Coronary artery (tissue), 2 donors: ENCODE measurements at regions not wholly inside any gene's neighbourhood (a gene's known extent, or its start where the extent isn't known, plus 50 kb on each side); places are given as distances from the start of the nearest gene placed in this dataset.
"Not testable (repeated sequence)": the region's sequence is repeated elsewhere in the genome, so short reads cannot be mapped to it uniquely, and the experiment has no call there.

Experiments
- DNase-seq: peaks from one replicate; pipeline ENCODE4 v3.0.0-alpha.2; 2017; ENCODE audit warnings: low spot score
- H3K27ac ChIP-seq, 2 donors: fragments of 200-600 bp; sonication (generic); one replicate each; pipeline ENCODE4 v1.5.1; 2016 to 2019
- H3K4me3 ChIP-seq: fragments of 200-600 bp; sonication (generic); 2 replicates; pipeline ENCODE4 v1.5.1; 2016; ENCODE audit warnings: mild to moderate bottlenecking, moderate library complexity
- TF ChIP-seq, protein P1 (sequence below): fragments of 200-600 bp; sonication (generic); IDR thresholded peaks from one replicate; pipeline ENCODE4 v1.5.1; 2019; ENCODE audit warnings: antibody characterized with exemption

- TF ChIP-seq, protein P1, sequence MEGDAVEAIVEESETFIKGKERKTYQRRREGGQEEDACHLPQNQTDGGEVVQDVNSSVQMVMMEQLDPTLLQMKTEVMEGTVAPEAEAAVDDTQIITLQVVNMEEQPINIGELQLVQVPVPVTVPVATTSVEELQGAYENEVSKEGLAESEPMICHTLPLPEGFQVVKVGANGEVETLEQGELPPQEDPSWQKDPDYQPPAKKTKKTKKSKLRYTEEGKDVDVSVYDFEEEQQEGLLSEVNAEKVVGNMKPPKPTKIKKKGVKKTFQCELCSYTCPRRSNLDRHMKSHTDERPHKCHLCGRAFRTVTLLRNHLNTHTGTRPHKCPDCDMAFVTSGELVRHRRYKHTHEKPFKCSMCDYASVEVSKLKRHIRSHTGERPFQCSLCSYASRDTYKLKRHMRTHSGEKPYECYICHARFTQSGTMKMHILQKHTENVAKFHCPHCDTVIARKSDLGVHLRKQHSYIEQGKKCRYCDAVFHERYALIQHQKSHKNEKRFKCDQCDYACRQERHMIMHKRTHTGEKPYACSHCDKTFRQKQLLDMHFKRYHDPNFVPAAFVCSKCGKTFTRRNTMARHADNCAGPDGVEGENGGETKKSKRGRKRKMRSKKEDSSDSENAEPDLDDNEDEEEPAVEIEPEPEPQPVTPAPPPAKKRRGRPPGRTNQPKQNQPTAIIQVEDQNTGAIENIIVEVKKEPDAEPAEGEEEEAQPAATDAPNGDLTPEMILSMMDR: no peak
- H3K4me3 ChIP-seq: no peak overlapping the region
- DNase-seq: no peak
- no peak overlapping the region for H3K27ac ChIP-seq
Measured at GRCh38 chr4:45280121-45280520, 553.8 kb upstream of the GNPDA2 start.

DNA sequence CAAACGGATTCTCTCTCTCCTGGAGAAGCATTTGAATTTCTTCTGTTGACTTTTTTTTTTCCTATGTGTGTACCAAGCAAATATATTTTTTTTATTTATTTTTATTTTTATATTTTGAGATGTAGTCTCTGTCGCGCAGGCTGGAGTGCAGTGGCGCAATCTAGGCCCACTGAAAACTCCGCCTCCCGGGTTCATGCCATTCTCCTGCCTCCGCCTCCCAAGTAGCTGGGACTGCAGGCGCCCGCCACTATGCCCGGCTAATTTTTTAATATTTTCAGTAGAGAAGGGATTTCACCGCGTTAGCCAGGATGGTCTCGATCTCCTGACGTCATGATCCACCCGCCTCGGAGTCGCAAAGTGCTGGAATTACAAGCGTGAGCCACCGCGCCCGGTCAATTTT lies 549.5 kb upstream of the GNPDA2 start:
- Histone ChIP-seq H3K4me3 (no peak overlapping the region), H3K27ac (no peak overlapping the region)
- no peak for DNase-seq
- TF ChIP-seq, protein P1: no peak

DNA sequence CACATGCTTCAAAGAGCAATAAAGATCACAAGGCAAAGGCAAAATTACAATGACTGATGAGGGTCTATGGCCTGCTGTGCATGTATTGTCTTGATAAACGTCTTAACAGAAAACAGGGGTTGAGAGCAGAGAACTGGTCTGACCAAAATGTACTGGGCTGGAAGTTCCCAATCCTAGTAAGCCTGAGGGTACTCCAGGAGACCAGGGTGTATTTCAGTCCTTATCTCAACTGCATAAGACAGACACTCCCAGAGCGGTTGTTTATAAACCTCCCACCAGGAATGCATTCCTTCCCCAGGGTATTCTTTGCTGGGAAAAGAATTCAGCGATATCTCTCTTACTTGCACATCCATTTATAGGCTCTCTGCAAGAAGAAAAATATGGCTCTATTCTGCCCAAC lies 521.8 kb upstream of the GNPDA2 start:
- not testable (repeated sequence) for DNase-seq, H3K27ac ChIP-seq, H3K4me3 ChIP-seq

DNA sequence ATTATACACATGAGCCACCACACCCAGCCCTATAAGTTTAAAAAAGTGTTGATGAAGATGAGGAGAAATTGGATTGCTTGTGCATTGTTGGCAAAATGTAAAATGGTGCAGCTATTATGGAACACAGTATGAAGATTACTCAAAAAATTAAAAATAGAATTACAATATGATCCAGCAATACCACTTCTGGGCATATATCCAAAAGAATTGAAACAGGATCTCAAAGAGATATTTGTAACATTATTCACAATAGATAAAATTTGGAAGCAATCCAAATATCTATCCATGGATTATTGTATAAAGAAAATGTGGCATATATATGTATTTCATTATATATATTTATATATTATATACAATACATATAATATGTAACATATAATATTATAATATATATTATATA lies 515.6 kb upstream of the GNPDA2 start:
- no peak for DNase-seq
- TF ChIP-seq, protein P1: no peak
- Histone ChIP-seq H3K27ac (no peak overlapping the region), H3K4me3 (no peak overlapping the region)

- H3K27ac ChIP-seq: no peak overlapping the region
- TF ChIP-seq, protein P1: no peak
- no peak for DNase-seq
- H3K4me3 ChIP-seq: no peak overlapping the region
Measured at GRCh38 chr4:45229206-45229605, 502.9 kb upstream of the GNPDA2 start.

GRCh38 chr4:45215976-45216542 lies 489.7 kb upstream of the GNPDA2 start:
- no peak overlapping the region for H3K27ac ChIP-seq
- DNase-seq: no peak
- no peak overlapping the region for H3K4me3 ChIP-seq
- TF ChIP-seq, protein P1: no peak

DNA sequence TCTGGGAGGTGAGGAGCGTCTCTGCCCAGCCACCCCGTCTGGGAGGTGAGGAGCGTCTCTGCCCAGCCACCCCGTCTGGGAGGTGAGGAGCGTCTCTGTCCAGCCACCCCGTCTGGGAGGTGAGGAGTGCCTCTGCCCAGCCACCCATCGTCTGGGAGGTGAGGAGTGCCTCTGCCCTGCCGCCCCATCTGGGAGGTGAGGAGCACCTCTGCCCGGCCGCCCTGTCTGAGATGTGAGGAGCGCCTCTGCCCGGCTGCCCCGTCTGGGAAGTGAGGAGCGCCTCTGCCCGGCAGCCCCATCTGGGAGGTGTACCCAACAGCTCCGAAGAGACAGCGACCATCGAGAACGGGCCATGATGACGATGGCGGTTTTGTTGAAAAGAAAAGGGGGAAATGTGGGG lies 482.1 kb upstream of the GNPDA2 start:
- DNase-seq, H3K4me3 ChIP-seq, H3K27ac ChIP-seq: not testable (repeated sequence)

DNA sequence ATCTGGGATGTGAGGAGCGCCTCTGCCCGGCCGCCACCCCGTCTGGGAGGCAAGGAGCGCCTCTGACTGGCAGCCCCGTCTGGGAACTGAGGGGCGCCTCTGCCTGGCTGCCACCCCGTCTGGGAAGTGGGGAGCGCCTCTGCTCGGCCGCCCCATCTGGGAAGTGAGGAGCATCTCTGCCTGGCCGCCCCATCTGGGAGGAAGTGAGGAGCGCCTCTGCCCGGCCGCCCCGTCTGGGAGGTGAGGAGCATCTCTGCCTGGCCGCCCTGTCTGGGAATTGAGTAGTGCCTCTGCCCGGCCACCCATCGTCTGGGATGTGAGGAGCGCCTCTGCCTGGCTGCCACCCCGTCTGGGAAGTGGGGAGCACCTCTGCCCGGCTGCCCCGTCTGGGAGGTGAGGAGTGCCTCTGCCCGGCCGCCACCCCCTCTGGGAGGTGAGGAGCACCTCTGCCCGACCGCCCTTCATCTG lies 481.5 kb upstream of the GNPDA2 start:
- DNase-seq, H3K27ac ChIP-seq, H3K4me3 ChIP-seq: not testable (repeated sequence)

- H3K27ac ChIP-seq, DNase-seq, H3K4me3 ChIP-seq: not testable (repeated sequence)
Measured at GRCh38 chr4:45207241-45207863, 481.0 kb upstream of the GNPDA2 start.
